HFF-Myc (cell line): ENCODE measurements at regions not wholly inside any gene's neighbourhood (a gene's known extent, or its start where the extent isn't known, plus 50 kb on each side); places are given as distances from the start of the nearest gene placed in this dataset.

ENCODE experiments used
- DNase-seq: peaks from one replicate; pipeline ENCODE4 v3.0.0-alpha.2; 2011; ENCODE audit warnings: low read depth; ENCODE audit errors: extremely low read depth
- H3K4me3 ChIP-seq: replicated peaks from 2 replicates; pipeline ENCODE4 v1.5.1; 2011; ENCODE audit warnings: low read depth, mild to moderate bottlenecking, control low read depth, low read length
- TF ChIP-seq, protein P1 (sequence below): IDR thresholded peaks from 2 replicates; pipeline ENCODE4 v1.5.1; 2012; ENCODE audit warnings: mild to moderate bottlenecking, low read depth, low read length, control low read depth; ENCODE audit errors: missing control alignments

DNA sequence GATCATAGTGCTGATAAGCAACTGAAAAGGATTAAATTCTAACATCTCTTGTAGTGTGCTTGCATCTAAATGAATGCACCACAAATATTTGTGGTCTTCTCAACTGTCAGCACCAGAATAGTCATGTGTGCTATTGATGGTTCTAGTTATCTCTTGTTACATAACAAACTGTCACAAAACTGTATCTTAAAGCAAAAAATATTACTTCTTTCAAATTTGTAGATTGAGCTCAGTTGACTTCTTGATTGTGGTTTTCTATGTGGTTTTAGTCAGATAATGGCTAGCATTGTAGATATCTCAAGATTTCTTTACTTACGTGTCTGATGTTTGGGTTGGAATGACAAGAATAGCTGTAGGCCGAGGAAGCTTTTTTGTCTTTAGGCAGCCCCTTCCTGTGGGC, 431.3 kb downstream of the SLITRK6 start:
- DNase-seq: no peak
- TF ChIP-seq, protein P1, sequence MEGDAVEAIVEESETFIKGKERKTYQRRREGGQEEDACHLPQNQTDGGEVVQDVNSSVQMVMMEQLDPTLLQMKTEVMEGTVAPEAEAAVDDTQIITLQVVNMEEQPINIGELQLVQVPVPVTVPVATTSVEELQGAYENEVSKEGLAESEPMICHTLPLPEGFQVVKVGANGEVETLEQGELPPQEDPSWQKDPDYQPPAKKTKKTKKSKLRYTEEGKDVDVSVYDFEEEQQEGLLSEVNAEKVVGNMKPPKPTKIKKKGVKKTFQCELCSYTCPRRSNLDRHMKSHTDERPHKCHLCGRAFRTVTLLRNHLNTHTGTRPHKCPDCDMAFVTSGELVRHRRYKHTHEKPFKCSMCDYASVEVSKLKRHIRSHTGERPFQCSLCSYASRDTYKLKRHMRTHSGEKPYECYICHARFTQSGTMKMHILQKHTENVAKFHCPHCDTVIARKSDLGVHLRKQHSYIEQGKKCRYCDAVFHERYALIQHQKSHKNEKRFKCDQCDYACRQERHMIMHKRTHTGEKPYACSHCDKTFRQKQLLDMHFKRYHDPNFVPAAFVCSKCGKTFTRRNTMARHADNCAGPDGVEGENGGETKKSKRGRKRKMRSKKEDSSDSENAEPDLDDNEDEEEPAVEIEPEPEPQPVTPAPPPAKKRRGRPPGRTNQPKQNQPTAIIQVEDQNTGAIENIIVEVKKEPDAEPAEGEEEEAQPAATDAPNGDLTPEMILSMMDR: no peak
- H3K4me3 ChIP-seq: no peak overlapping the region

DNA sequence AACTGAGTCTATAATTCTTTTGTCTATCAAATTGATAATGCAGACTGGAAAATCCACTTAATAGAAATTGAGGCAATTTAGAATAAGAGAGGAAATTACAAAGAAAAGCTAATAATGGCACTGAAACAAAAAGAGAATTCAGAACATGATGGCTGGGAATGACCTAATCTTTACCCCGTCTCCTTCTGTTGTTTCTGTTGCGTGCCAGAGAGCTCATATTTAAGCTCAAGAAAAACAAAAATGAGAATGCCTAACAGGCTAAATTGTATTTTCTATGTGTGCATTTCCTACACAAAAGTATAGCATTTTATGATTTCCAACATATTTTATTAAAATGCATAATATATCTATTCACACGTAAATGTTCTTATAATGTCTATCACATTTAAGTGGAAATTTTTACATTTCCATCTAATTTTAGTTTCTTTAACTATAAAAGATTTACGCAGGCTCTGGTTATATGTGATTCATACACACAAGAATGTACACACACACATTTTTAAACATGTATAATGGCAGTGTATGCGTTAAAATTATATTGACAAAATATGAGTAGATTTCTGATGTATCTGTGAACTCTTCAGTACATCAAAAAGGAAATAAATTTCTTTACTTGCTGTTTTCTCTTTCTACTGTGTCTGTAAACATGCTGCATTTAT, 432.3 kb downstream of the SLITRK6 start:
- TF ChIP-seq, protein P1: no peak
- DNase-seq: no peak

DNA sequence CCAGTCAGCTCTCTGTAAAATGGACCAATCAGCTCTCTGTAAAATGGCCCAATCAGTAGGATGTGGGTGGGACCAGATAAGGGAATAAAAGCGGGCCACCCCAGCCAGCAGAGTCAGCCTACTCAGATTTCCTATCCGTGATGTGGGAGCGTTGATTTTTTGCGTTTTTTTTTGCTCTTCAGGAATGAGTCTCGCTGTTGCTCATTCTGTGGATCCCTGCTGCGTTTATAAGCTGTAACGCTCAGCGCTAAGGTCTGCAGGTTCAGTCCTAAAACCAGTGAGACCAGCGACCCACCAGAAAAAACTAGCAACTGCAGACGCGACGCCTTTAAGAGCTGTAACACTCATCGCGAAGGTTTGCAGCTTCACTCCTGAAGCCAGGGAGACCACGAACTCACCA, 435.7 kb downstream of the SLITRK6 start:
- DNase-seq: no peak
- no peak overlapping the region for H3K4me3 ChIP-seq
- TF ChIP-seq, protein P1: no peak

More for the DNA sequence above, 432.3 kb downstream of the SLITRK6 start:
- no peak overlapping the region for H3K4me3 ChIP-seq

DNA sequence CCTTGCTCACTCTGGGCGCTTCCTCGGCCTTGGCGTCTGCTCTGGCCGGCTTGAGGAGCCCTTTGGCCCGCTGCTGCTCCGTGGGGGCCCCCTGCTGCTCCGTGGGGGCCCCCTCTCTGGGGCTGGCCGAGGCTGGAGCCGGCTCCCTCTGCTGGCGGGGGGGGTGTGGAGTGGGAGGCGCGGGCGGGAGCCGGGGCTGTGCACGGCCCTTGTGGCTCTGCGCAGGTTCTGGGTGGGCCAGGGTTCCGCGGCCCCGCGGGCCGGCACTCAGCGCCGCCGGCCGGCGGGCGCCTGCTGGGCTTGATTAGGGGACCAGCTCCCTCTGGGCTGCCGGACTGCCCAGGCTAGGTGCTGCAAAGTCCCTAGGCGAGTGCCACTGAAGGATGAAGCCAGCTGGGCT, 436.2 kb downstream of the SLITRK6 start:
- TF ChIP-seq, protein P1: no peak
- DNase-seq: no peak
- H3K4me3 ChIP-seq: no peak overlapping the region

DNA sequence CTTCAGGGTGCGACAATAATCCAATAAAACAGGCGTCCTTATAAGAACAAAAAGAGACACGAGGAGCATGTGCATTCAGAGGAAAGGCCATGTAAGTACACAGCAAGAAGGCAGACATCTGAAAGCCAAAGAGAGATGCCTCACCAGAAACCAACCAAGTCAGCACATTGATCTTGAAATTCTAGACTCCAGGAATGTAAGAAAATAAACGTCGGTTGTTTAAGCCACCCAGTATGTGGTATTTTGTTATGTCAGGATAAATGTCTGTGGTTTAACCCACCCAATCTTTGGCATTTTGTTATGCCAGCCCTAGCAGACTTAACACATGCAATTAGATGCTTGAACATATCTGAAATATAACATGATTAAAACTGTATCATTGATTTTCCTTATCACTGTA, 452.0 kb downstream of the SLITRK6 start:
- TF ChIP-seq, protein P1: no peak

DNA sequence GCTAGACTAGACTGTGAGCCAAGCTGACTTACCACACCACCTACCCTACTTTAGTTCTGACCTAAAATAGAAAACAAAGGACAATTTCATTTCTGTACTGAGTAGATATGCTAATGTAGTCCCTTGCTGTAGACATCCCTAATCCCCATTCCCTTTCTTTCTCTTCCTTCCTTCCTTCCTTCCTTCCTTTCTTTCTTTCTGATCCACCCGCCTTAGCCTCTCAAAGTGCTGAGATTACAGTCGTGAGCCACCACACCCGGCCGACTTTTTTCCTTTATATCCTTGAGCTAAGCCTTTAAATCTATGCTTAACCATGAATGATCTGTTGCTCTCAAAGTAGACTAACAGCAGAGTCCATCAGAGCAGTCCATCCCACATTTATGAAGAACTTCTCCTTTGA, 465.0 kb downstream of the SLITRK6 start:
- TF ChIP-seq, protein P1: no peak
- no peak for DNase-seq
- no peak overlapping the region for H3K4me3 ChIP-seq

More for the DNA sequence above, 452.0 kb downstream of the SLITRK6 start:
- no peak overlapping the region for H3K4me3 ChIP-seq
- no peak for DNase-seq
